Gastrocnemius medialis (tissue), 4 donors: ENCODE measurements at regions not wholly inside any gene's neighbourhood (a gene's known extent, or its start where the extent isn't known, plus 50 kb on each side); places are given as distances from the start of the nearest gene placed in this dataset.

Experiments used
- POLR2A ChIP-seq, 2 donors: fragments of 450-650 bp; IDR thresholded peaks; one replicate each; pipeline ENCODE4 v1.6.1; 2017; ENCODE audit warnings: antibody characterized with exemption in 2 of 2, mild to moderate bottlenecking in 2 of 2, moderate library complexity in 2 of 2
- TF ChIP-seq, protein P1 (sequence below), 5 experiments: fragments of 450-650 bp in 3 of 5; fragments of 200-600 bp in 2 of 5; sonication (generic) in 2 of 5; IDR thresholded peaks in 4 of 5; conservative IDR thresholded peaks in 1 of 5; 1 replicate in 4 of 5; 2 replicates in 1 of 5; pipeline ENCODE4 v1.5.1; 2016 to 2019; ENCODE audit warnings: antibody characterized with exemption in 5 of 5, mild to moderate bottlenecking in 3 of 5, moderate library complexity in 3 of 5

DNA sequence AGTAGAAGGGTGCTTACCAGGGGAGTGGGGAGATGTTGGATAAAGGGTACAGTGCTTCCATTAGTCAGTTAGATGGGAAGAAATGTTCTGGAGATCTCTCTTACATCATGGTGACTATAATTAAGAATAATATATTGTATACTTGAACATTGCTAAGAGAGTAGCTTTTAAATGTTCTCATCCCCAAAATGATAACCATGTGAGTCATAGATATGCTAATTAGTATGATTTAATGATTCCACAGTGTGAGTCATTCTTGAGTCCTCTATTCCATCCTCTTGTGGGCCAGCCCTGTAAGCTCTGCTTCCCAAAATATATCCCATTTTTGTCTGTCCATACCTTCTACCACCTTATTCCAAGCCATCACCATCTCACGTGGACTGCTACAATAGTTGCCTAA, 80.6 kb upstream of the CDH11 start:
- TF ChIP-seq POLR2A (IDR thresholded peaks at IDR 0.05): no peak
- TF ChIP-seq, protein P1, sequence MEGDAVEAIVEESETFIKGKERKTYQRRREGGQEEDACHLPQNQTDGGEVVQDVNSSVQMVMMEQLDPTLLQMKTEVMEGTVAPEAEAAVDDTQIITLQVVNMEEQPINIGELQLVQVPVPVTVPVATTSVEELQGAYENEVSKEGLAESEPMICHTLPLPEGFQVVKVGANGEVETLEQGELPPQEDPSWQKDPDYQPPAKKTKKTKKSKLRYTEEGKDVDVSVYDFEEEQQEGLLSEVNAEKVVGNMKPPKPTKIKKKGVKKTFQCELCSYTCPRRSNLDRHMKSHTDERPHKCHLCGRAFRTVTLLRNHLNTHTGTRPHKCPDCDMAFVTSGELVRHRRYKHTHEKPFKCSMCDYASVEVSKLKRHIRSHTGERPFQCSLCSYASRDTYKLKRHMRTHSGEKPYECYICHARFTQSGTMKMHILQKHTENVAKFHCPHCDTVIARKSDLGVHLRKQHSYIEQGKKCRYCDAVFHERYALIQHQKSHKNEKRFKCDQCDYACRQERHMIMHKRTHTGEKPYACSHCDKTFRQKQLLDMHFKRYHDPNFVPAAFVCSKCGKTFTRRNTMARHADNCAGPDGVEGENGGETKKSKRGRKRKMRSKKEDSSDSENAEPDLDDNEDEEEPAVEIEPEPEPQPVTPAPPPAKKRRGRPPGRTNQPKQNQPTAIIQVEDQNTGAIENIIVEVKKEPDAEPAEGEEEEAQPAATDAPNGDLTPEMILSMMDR (IDR thresholded peaks at IDR 0.05 in 4 of 5, conservative IDR thresholded peaks at IDR 0.05 in 1 of 5): no peak
